ENCODE measurements at regions not wholly inside any gene's neighbourhood (a gene's known extent, or its start where the extent isn't known, plus 50 kb on each side); places are given as distances from the start of the nearest gene placed in this dataset.

- Histone ChIP-seq H3K27me3 (no peaks in the 10 kb centered on the region), H3K27ac (no peak overlapping the region), H3K4me3 (no peak overlapping the region), H3K36me3 (no peaks in the 10 kb centered on the region), H3K9me3 (no peaks in the 10 kb centered on the region), H3K4me1 (no peaks in the 10 kb centered on the region)
- no peak for DNase-seq (ENCODE audit: low spot score in 2 of 2)
- intact Hi-C loops (cut with DNase I; ENCODE audit: low total_unique reads) = no loop called here
- TF ChIP-seq POLR2AphosphoS5 (IDR thresholded peaks at IDR 0.05) (no peak), CTCF (IDR thresholded peaks at IDR 0.05) (no peak), POLR2A (IDR thresholded peaks at IDR 0.05) (no peak)
Observed at GRCh38 chr1:163758977-163759670, 437.4 kb downstream of the NUF2 start.

- no peak overlapping the region for H3K4me3 ChIP-seq
- intact Hi-C loops (cut with DNase I; ENCODE audit: low total_unique reads) = loop anchor here (10.0 kb wide), 1 partner anchor 573 kb away; no protein-coding TSS in a partner anchor
- H3K27ac ChIP-seq = no peak overlapping the region
- no peak for TF ChIP-seq POLR2A (IDR thresholded peaks at IDR 0.05)
- no peak for TF ChIP-seq POLR2AphosphoS5 (IDR thresholded peaks at IDR 0.05)
- no peak for TF ChIP-seq CTCF (IDR thresholded peaks at IDR 0.05)
- no peaks in the 10 kb centered on the region for H3K36me3 ChIP-seq
- H3K9me3 ChIP-seq = no peaks in the 10 kb centered on the region
- no peak for DNase-seq (ENCODE audit: low spot score in 2 of 2)
- H3K4me1 ChIP-seq = no peaks in the 10 kb centered on the region
- no peaks in the 10 kb centered on the region for H3K27me3 ChIP-seq
Observed at GRCh38 chr1:163761898-163762297, 440.1 kb downstream of the NUF2 start.

- Histone ChIP-seq H3K4me3 (no peak overlapping the region), H3K27me3 (no peaks in the 10 kb centered on the region), H3K27ac (no peak overlapping the region), H3K36me3 (no peaks in the 10 kb centered on the region), H3K4me1 (no peaks in the 10 kb centered on the region), H3K9me3 (no peaks in the 10 kb centered on the region)
- no peak for TF ChIP-seq POLR2A (IDR thresholded peaks at IDR 0.05)
- TF ChIP-seq CTCF (IDR thresholded peaks at IDR 0.05) = no peak
- TF ChIP-seq POLR2AphosphoS5 (IDR thresholded peaks at IDR 0.05) = no peak
- intact Hi-C loops (cut with DNase I; ENCODE audit: low total_unique reads) = loop anchor here (10.0 kb wide), 1 partner anchor 568 kb away; no protein-coding TSS in a partner anchor
- DNase-seq (ENCODE audit: low spot score in 2 of 2) = no peak
Observed at GRCh38 chr1:163766257-163766918, 444.6 kb downstream of the NUF2 start.

- no peaks in the 10 kb centered on the region for H3K36me3 ChIP-seq
- H3K27ac ChIP-seq = no peak overlapping the region
- H3K9me3 ChIP-seq = no peaks in the 10 kb centered on the region
- no peaks in the 10 kb centered on the region for H3K27me3 ChIP-seq
- intact Hi-C loops (cut with DNase I; ENCODE audit: low total_unique reads) = loop anchor here (10.0 kb wide), 1 partner anchor 566 kb away; no protein-coding TSS in a partner anchor
- no peak for TF ChIP-seq POLR2AphosphoS5 (IDR thresholded peaks at IDR 0.05)
- no peak for TF ChIP-seq CTCF (IDR thresholded peaks at IDR 0.05)
- no peak for TF ChIP-seq POLR2A (IDR thresholded peaks at IDR 0.05)
- no peak overlapping the region for H3K4me3 ChIP-seq
- DNase-seq (ENCODE audit: low spot score in 2 of 2) = no peak
- no peaks in the 10 kb centered on the region for H3K4me1 ChIP-seq
Observed at GRCh38 chr1:163768576-163768975, 446.8 kb downstream of the NUF2 start.

GRCh38 chr1:163770265-163770664 is 448.5 kb downstream of the NUF2 start:
- TF ChIP-seq CTCF (IDR thresholded peaks at IDR 0.05) = no peak
- TF ChIP-seq POLR2A (IDR thresholded peaks at IDR 0.05) = no peak
- TF ChIP-seq POLR2AphosphoS5 (IDR thresholded peaks at IDR 0.05) = no peak
- Histone ChIP-seq H3K4me3 (no peak overlapping the region), H3K4me1 (no peaks in the 10 kb centered on the region), H3K27me3 (no peaks in the 10 kb centered on the region), H3K27ac (no peak overlapping the region), H3K9me3 (no peaks in the 10 kb centered on the region), H3K36me3 (no peaks in the 10 kb centered on the region)
- intact Hi-C loops (cut with DNase I; ENCODE audit: low total_unique reads) = no loop called here
- DNase-seq (ENCODE audit: low spot score in 2 of 2) = no peak
